Naive thymus-derived CD8-positive, alpha-beta T cell (primary cell): ENCODE measurements at regions not wholly inside any gene's neighbourhood (a gene's known extent, or its start where the extent isn't known, plus 50 kb on each side); places are given as distances from the start of the nearest gene placed in this dataset.
A peak's percentile ranks its signal among the peaks of the same experiment; 100 is the strongest.

Experiments used
- ATAC-seq, 2 donors: fragments of 150-1000 bp; cut with Tn5 transposase in 1 of 2; sonication (Bioruptor Pico), chemical (Tn5 transposase) in 1 of 2; 1 replicate in 1 of 2; 2 replicates in 1 of 2; pipeline ENCODE4 v1.10.0; 2021; ENCODE audit warnings: mild to moderate bottlenecking in 2 of 2, moderate library complexity in 2 of 2
- POLR2A ChIA-PET: fragments of 350-600 bp; sonication (Branson Sonifier 250); formaldehyde crosslinking; loops from one replicate; lab custom pipeline; 2021; ENCODE audit warnings: antibody characterized with exemption; lab: Charles Lee
- DNase-seq, 10 donors: peaks; one replicate each; pipeline versions ENCODE4 v3.0.0 to v3.0.0-alpha.2; 2020 to 2022
- H3K27ac Mint-ChIP-seq, 10 donors: one replicate each; pipeline ENCODE4 v1.8.0; 2020 to 2022; ENCODE audit warnings: mild to moderate bottlenecking in 10 of 10, mixed read lengths in 10 of 10, moderate library complexity in 4 of 10, inconsistent platforms in 1 of 10
- H3K27me3 Mint-ChIP-seq, 5 donors: one replicate each; pipeline ENCODE4 v1.8.0; 2021 to 2022; ENCODE audit warnings: mixed read lengths in 5 of 5
- H3K36me3 Mint-ChIP-seq, 3 donors: one replicate each; pipeline ENCODE4 v1.8.0; 2020 to 2022; ENCODE audit warnings: mixed read lengths in 3 of 3, mild to moderate bottlenecking in 2 of 3, inconsistent platforms in 1 of 3
- H3K4me1 Mint-ChIP-seq, 4 donors: one replicate each; pipeline ENCODE4 v1.8.0; 2021 to 2022; ENCODE audit warnings: mixed read lengths in 4 of 4
- H3K4me3 Mint-ChIP-seq, 10 donors: one replicate each; pipeline ENCODE4 v1.8.0; 2020 to 2022; ENCODE audit warnings: mild to moderate bottlenecking in 10 of 10, mixed read lengths in 10 of 10, moderate library complexity in 6 of 10, inconsistent platforms in 1 of 10
- H3K9me3 Mint-ChIP-seq, 9 donors: one replicate each; pipeline ENCODE4 v1.8.0; 2020 to 2022; ENCODE audit warnings: mixed read lengths in 9 of 9, mild to moderate bottlenecking in 3 of 9, inconsistent platforms in 1 of 9, moderate library complexity in 1 of 9

DNA sequence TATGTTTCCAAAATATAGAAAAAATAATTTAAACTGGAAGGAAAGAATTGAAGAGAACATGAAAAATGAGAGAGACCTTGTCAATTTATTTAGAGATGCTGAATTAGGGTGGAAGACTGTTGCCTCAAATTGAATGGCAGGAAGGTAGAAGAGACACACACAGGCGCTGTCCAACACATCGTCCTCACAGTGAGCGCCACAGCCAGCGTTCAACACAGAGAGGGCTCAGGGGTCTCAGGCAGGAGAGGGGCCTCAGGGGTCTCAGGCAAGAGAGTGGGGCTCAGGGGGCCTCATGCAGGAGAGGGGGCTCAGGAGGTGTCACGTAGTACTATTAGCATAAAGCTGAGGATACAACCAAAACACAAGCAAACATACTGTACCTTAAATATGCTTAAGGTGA is 65.7 kb downstream of the TMEM18 start:
- H3K36me3 Mint-ChIP-seq: no peaks in the 10 kb centered on the region
- H3K27me3 Mint-ChIP-seq: peaks cover 0 to 13% (median 8%) of the 10 kb centered on the region in 5 donors
- DNase-seq (no peak), ATAC-seq (no peak)
- POLR2A ChIA-PET: no interaction called here
- peaks cover 0 to 2% (median 0%) of the 10 kb centered on the region in 9 donors for H3K9me3 Mint-ChIP-seq
- H3K4me3 Mint-ChIP-seq: no peak overlapping the region
- peaks cover 0 to 2% (median 0%) of the 10 kb centered on the region in 4 donors for H3K4me1 Mint-ChIP-seq
- peak overlapping the region in 1 of 10 donors; percentile 44 for H3K27ac Mint-ChIP-seq

DNA sequence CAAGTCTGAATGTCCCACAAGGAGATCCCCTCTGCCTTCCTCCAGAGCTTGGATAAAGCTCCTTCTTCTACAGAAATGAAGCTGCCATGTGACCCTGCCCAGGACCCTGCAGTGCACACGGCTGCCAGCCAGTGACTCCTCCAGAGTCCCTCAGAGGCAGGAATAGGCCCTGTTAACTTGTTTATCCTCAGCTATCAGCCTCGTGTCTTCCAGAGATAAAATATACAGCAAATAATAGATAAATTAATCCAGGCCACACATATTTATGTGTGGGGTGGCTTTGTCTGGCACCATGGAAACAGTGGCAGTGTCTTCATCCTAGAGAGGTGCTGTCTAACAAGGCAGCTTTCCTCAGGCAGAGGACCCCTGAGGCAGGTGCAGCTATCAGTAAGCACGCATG is 66.7 kb downstream of the TMEM18 start:
- H3K36me3 Mint-ChIP-seq: no peaks in the 10 kb centered on the region
- POLR2A ChIA-PET: no interaction called here
- H3K27me3 Mint-ChIP-seq: peaks cover 0 to 13% (median 5%) of the 10 kb centered on the region in 5 donors
- no peak overlapping the region for H3K27ac Mint-ChIP-seq
- peaks cover 0 to 2% (median 0%) of the 10 kb centered on the region in 9 donors for H3K9me3 Mint-ChIP-seq
- ATAC-seq (no peak), DNase-seq (no peak)
- no peak overlapping the region for H3K4me3 Mint-ChIP-seq
- H3K4me1 Mint-ChIP-seq: peaks cover 0 to 2% (median 0%) of the 10 kb centered on the region in 4 donors

DNA sequence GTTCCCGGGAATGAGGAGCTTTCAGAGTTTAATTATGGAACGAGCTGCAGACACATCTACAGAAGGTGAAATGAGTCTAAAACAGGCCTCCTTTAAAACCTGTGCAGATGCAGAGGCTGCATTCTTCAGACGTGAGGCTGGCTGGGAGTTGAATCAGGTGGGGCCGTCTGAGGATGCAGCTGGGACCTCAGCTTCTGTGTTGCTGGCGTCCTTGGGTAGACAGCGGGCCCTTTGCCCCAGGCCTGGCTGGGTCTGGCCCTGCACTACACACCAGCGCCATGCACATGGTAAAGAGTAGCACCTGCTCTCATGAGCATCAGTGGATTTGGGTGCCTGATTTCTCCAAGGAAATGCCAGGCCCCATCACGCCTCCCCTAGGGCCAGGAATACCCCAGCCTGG is 67.3 kb downstream of the TMEM18 start:
- no peaks in the 10 kb centered on the region for H3K9me3 Mint-ChIP-seq
- H3K27ac Mint-ChIP-seq: no peak overlapping the region
- no peaks in the 10 kb centered on the region for H3K36me3 Mint-ChIP-seq
- no peak overlapping the region for H3K4me3 Mint-ChIP-seq
- peaks cover 0 to 2% (median 0%) of the 10 kb centered on the region in 4 donors for H3K4me1 Mint-ChIP-seq
- H3K27me3 Mint-ChIP-seq: peaks cover 0 to 13% (median 4%) of the 10 kb centered on the region in 5 donors
- ATAC-seq (no peak), DNase-seq (no peak)
- POLR2A ChIA-PET: no interaction called here

DNA sequence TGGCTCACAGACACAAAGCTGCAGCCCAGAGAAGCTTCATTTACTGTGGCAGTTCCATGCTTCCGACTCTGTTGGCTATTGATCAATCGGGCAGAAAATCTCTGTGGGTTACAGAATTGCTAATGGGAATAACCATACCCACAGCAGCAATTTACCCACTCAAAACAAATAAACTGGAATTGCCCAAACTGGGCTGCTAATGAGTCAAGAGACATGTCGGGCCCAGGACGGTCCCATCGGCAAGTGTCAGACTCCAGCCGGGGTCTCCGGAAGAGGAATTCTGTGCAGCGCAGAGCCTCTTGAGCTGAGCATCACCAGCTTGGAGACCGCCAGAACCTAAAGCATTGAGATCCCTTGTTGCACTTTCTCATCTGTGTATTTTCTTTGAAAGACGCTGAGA is 67.8 kb downstream of the TMEM18 start:
- Mint-ChIP-seq H3K36me3 (no peaks in the 10 kb centered on the region), H3K27ac (no peak overlapping the region), H3K4me1 (peaks cover 0 to 2% (median 0%) of the 10 kb centered on the region in 4 donors), H3K27me3 (peaks cover 0 to 13% (median 4%) of the 10 kb centered on the region in 5 donors), H3K4me3 (no peak overlapping the region), H3K9me3 (no peaks in the 10 kb centered on the region)
- no peak for ATAC-seq
- POLR2A ChIA-PET: no interaction called here
- no peak for DNase-seq

DNA sequence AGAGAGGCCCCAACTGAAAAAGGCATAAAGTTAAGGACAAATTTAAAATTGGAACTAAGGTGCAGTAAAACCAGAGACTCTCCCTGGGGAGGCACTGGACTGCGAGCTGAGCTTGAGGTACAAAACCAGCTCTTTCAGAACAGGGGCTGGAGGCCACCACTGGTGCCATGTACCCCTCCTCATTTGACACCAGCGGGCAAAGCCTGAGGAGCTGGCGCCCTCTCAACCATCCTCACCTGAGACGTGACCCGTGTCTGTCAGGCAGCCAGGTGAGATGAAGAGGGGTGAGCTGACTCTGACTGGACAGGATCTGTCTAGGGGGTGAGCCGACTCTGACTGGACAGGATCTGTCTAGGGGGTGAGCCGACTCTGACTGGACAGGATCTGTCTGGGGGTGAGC is 68.5 kb downstream of the TMEM18 start:
- Mint-ChIP-seq H3K4me3 (no peak overlapping the region), H3K9me3 (no peaks in the 10 kb centered on the region), H3K4me1 (peaks cover 0 to 2% (median 0%) of the 10 kb centered on the region in 4 donors), H3K36me3 (no peaks in the 10 kb centered on the region), H3K27me3 (peaks cover 0 to 8% (median 4%) of the 10 kb centered on the region in 5 donors), H3K27ac (no peak overlapping the region)
- ATAC-seq (no peak), DNase-seq (no peak)
- POLR2A ChIA-PET: no interaction called here

DNA sequence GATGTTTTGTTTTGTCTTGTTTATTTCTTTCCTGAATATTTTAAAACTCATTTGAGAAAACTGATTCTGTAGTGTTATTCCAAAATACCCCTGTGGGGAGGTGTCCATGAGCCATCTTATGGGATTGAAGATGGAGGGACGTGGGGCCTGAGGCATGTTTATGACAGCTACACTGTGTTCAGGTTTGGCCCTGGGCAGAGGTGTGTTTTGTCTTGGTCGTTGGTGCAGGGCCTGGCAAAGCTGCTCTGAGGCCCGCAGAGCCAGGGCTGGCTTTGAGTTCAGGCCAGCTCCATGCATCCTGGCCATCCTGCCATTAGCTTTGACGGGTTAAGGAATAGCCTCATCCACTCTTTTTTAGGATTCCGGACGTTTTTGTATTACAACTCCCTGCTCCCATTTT is 68.9 kb downstream of the TMEM18 start:
- ATAC-seq (no peak), DNase-seq (no peak)
- H3K27me3 Mint-ChIP-seq: peaks cover 0 to 7% (median 4%) of the 10 kb centered on the region in 5 donors
- H3K27ac Mint-ChIP-seq: no peak overlapping the region
- no peaks in the 10 kb centered on the region for H3K36me3 Mint-ChIP-seq
- H3K9me3 Mint-ChIP-seq: peaks cover 0 to 1% (median 0%) of the 10 kb centered on the region in 9 donors
- peaks cover 0 to 2% (median 0%) of the 10 kb centered on the region in 4 donors for H3K4me1 Mint-ChIP-seq
- POLR2A ChIA-PET: no interaction called here
- H3K4me3 Mint-ChIP-seq: no peak overlapping the region

DNA sequence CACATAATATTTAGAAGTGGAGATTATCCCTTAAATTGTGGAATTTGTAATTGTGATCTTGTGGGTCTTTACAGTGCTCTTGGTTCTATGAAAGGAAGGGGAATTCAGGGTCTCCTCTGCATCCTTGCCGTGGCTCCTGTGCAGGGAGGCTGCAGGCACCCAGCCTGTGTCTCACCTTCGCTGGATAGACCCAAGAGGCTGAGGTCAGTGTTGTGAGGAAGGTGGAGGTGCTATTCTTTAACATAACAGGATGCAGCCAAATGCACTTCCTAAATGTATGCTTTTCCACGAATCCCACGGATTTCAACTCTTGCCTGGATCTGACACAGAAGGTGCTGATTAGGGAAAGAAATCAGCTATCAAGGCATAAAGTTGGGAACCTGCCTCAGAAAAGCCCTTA is 69.5 kb downstream of the TMEM18 start:
- Mint-ChIP-seq H3K9me3 (peaks cover 0 to 2% (median 0%) of the 10 kb centered on the region in 9 donors), H3K27ac (no peak overlapping the region), H3K36me3 (no peaks in the 10 kb centered on the region), H3K4me3 (no peak overlapping the region), H3K27me3 (peaks cover 0 to 7% (median 2%) of the 10 kb centered on the region in 5 donors), H3K4me1 (peaks cover 0 to 2% (median 0%) of the 10 kb centered on the region in 4 donors)
- DNase-seq (no peak), ATAC-seq (no peak)
- POLR2A ChIA-PET: no interaction called here

DNA sequence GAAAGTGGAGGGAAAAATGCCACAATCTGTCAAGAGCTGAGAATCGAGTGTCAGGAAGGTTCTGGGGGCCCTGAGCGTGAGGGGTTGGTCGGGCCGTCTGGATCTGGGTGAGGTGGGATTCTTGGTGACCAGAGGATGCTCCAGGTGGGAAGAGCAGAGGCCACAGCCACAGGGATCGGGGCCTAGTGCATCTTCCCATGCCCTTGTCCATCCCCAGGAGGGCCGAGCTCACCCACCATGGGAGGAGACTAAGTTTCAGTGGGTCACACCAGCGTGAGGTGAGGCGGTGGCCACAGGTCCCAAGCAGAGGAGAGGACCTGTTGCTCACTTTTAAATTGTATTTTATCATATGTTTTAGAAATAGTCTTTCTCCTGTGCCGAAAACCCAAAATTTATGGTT is 70.0 kb downstream of the TMEM18 start:
- H3K27ac Mint-ChIP-seq: no peak overlapping the region
- no peaks in the 10 kb centered on the region for H3K36me3 Mint-ChIP-seq
- ATAC-seq: no peak
- no peak overlapping the region for H3K4me3 Mint-ChIP-seq
- peaks cover 0 to 2% (median 0%) of the 10 kb centered on the region in 4 donors for H3K4me1 Mint-ChIP-seq
- H3K9me3 Mint-ChIP-seq: peaks cover 0 to 2% (median 0%) of the 10 kb centered on the region in 9 donors
- H3K27me3 Mint-ChIP-seq: peaks cover 0 to 7% (median 2%) of the 10 kb centered on the region in 5 donors
- no peak for DNase-seq
- POLR2A ChIA-PET: no interaction called here

DNA sequence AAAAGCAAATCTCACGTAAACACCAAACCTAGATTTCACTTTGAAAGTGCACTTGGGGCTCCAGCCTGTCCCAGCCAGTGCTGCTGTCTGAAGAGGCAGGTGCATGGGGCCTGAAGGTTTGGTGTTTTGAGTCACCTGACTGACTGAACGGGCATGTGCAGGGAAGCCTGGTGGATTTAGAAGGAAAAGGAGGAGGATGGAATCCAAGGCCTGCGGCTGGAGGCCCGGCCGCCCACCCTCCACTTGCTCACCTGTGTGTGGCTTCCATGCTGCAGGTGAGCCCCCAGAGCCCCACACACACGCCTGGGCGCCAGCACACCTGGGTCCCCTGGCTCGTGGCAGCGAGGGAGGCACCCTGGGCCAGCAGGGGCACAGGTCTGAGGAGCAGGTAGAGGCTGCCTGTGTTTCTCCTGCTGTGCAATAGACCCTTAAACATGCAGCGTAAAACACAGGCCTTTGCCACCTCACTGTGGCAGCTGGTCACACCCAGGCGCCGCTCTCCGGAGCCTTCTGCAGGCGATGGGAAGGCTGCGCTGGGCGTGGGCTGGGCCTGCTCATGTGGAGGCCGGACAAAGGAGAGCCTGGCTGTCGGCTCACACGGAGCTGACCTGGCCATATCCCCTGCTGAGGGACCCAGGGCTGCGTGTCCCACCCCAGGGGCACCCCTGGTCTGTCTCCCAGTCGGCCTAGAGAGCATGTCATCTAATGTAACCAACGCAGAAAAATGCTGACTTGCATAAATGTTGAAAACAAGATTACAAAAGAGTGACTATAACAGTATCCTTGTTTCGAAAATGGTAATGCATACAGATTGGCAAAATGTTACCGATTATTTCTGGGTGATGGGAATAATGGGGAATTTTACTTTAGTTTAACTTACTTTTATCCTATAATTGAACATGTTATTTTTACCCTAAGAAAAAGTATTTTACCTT is 71.3 kb downstream of the TMEM18 start:
- ATAC-seq: no peak
- Mint-ChIP-seq H3K4me3 (no peak overlapping the region), H3K9me3 (peaks cover 0 to 2% (median 0%) of the 10 kb centered on the region in 9 donors), H3K36me3 (no peaks in the 10 kb centered on the region), H3K4me1 (peaks cover 0 to 2% (median 0%) of the 10 kb centered on the region in 4 donors), H3K27me3 (peaks cover 0 to 10% (median 0%) of the 10 kb centered on the region in 5 donors), H3K27ac (no peak overlapping the region)
- no peak for DNase-seq
- POLR2A ChIA-PET: no interaction called here

DNA sequence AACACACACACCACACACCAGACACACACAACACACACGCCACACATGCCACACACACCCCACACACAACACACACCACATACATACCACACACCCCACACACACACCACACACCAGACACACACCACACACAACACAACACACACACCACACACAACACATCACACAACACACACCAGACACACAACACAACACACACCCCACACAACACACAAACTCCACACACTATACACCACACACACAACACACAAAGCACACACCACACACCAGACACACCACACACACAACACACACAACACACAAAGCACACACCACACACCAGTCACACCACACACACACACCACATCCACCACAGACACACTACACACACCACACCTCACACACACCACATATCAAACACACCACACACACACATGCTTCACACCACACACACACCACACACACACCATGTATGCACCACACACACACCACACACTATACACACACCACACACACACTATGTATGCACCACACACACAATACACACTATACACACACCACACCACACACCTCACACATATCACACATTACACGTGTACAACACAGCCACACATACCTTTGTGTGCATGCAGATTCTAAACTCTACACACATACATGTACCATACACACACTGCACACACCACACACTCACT is 72.2 kb downstream of the TMEM18 start:
- peaks cover 0 to 2% (median 0%) of the 10 kb centered on the region in 4 donors for H3K4me1 Mint-ChIP-seq
- peaks cover 0 to 10% (median 0%) of the 10 kb centered on the region in 5 donors for H3K27me3 Mint-ChIP-seq
- ATAC-seq: no peak
- H3K27ac Mint-ChIP-seq: no peak overlapping the region
- POLR2A ChIA-PET: no interaction called here
- H3K36me3 Mint-ChIP-seq: no peaks in the 10 kb centered on the region
- H3K9me3 Mint-ChIP-seq: peaks cover 0 to 2% (median 0%) of the 10 kb centered on the region in 9 donors
- no peak overlapping the region for H3K4me3 Mint-ChIP-seq
- no peak for DNase-seq

DNA sequence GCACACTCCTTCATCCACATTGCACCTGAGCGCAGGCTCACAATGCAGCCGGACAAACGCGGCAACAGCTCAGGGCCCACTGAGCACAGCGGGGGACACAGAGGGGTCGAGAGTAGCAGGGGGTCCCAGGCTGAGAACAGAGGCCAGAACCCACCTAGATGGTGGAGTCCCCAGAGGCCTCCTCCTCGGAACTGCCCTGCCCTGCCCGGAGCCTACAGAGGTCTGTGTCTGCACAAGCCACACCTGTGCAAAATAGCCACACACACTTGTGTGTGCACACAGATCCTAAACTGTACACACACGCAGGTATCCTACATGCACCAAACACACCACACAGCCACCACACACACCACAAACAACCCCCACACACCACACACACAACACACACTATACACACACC is 72.8 kb downstream of the TMEM18 start:
- POLR2A ChIA-PET: no interaction called here
- no peak overlapping the region for H3K27ac Mint-ChIP-seq
- peaks cover 0 to 2% (median 0%) of the 10 kb centered on the region in 4 donors for H3K4me1 Mint-ChIP-seq
- H3K4me3 Mint-ChIP-seq: no peak overlapping the region
- DNase-seq (no peak), ATAC-seq (no peak)
- H3K27me3 Mint-ChIP-seq: peaks cover 0 to 10% (median 0%) of the 10 kb centered on the region in 5 donors
- H3K9me3 Mint-ChIP-seq: peaks cover 0 to 2% (median 0%) of the 10 kb centered on the region in 9 donors
- no peaks in the 10 kb centered on the region for H3K36me3 Mint-ChIP-seq

DNA sequence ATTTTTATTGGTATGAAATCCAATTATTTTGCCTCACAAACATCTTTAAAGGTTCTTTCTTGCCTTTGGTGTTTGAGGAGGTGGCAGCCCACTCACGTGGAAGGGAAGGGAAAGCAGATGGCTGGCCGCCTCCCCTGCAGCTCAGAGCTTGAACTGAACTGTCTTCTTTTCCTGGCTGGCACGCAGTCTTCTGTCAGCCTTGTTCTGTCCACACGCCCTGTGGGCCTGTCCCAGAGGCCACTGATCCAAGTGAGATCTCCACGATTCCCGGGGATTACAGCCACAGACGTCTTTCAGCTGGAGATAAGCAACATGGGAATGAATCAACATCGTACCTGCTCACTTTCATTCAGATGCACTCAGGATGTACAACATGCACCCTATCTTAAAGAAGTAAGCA is 73.3 kb downstream of the TMEM18 start:
- H3K27me3 Mint-ChIP-seq: peaks cover 0 to 10% (median 0%) of the 10 kb centered on the region in 5 donors
- H3K36me3 Mint-ChIP-seq: no peaks in the 10 kb centered on the region
- H3K4me3 Mint-ChIP-seq: no peak overlapping the region
- no peak for DNase-seq
- ATAC-seq: no peak
- H3K9me3 Mint-ChIP-seq: peaks cover 0 to 2% (median 0%) of the 10 kb centered on the region in 9 donors
- POLR2A ChIA-PET: no interaction called here
- peak overlapping the region in 2 of 10 donors; percentile 8 to 75 for H3K27ac Mint-ChIP-seq
- peaks cover 0 to 2% (median 0%) of the 10 kb centered on the region in 4 donors for H3K4me1 Mint-ChIP-seq

DNA sequence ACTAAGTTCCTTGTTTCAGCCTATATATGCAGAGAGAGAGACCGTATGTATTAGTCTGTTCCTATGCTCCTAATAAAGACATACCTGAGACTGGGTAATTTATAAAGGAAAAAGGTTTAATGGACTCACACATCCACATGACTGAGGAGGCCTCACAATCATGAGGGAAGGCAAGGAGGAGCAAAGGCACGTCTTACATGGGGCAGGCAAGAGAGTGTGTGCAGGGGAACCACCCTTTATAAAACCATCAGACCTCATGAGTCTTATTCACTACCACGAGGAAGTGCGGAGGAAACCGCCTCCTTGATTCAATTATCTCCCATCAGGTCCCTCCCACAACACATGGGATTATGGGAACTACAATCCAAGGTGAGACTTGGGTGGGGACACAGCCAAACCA is 73.8 kb downstream of the TMEM18 start:
- H3K4me1 Mint-ChIP-seq: peaks cover 0 to 2% (median 0%) of the 10 kb centered on the region in 4 donors
- POLR2A ChIA-PET: no interaction called here
- H3K27me3 Mint-ChIP-seq: peaks cover 0 to 9% (median 0%) of the 10 kb centered on the region in 5 donors
- H3K36me3 Mint-ChIP-seq: no peaks in the 10 kb centered on the region
- H3K4me3 Mint-ChIP-seq: no peak overlapping the region
- no peak for DNase-seq
- ATAC-seq: no peak
- H3K27ac Mint-ChIP-seq: no peak overlapping the region
- H3K9me3 Mint-ChIP-seq: peaks cover 0 to 2% (median 0%) of the 10 kb centered on the region in 9 donors
